ENCODE measurements at regions not wholly inside any gene's neighbourhood (a gene's known extent, or its start where the extent isn't known, plus 50 kb on each side); places are given as distances from the start of the nearest gene placed in this dataset.

DNA sequence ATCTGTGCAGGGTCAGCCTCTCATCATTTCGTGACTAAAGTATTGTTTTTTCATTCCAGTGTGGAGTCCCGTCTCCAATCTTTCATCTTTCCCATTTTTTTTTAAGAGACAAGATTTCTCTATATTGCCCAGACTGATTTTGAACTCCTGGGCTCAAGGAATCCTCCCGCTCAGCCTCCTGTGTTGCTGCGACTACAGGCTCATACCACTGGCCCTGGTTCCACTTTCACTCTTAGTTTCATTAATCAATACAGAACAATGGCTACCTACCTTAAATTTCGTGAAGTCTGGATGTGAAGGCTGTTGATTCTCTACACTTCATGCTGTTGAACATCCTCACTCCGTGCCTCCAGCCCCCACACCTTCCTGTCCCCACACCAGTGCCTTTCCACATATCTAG is 97.7 kb upstream of the GREM2 start:
- POLR2A ChIA-PET, result no interaction called here

DNA sequence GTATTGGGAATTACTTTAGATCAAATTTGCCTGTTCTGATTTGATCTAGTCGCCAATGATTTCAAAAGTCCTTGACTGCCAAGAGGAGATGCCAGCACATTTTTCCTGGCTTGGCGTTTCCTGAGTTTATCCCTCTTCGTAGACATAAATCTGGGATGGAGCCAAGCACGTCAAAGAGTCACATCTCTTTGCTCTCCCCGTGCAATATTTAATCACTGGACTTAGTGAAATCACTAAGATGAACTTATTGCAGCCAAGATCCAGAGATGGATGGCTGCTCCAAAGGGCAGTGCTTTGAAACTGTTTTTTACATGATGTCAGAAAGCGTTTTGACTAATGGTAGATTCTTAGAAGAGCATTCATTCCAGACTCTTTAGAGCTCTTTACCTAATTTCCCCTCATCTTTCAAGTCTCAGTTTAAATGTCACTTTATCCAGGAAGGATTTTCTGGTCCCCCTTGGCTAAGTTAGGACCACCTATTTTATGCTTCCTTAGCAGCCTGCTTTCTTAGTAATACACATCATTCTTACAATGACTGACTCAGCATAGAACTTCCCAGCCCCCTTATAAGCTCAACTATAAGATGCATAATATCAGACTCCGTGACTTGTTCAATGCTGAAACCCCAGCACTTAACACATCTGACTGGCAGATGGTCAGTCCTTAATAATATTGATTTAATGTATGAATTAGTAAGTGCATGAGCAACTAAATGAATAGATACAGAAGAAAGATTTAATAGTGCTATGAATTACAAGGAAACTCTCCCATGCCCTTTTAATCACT is 94.4 kb upstream of the GREM2 start:
- WGBS (ENCODE audit: missing lambda C conversion rate), result 11% methylated on average over 7 of the region's 7 CpGs
- Histone ChIP-seq H3K4me3 (no peak overlapping the region), H3K4me2 (peak overlapping the region; percentile 20; the same call in 2 of the 3 replicates), H3K4me1 (0 out of 3 replicates have a peak, but pooled peaks cover 3% of the 10 kb centered on the region), H3K9me3 (no peaks in the 10 kb centered on the region), H3K27ac (no peak overlapping the region)
- CTCF ChIA-PET, result interaction anchor here (0.6 kb wide), 1 partner anchor 244 kb away, joined by 3 read pairs; no protein-coding TSS in a partner anchor
- ATAC-seq (peak in 1 of 2 experiments; percentile 36; a peak in 2 of 6 replicates), DNase-seq (ENCODE audit: low read depth in 1 of 2, low spot score in 1 of 2) (no peak), FAIRE-seq (no peak)
- no peak for TF ChIP-seq HEYL (CRISPR knock-in tag; IDR thresholded peaks at IDR 0.05)
- 0 out of 5 replicates have a peak, but pooled peaks of 1 of the 2 experiments have one; percentile 12 for TF ChIP-seq EP300 (IDR thresholded peaks at IDR 0.05)
- TF ChIP-seq ESRRA (IDR thresholded peaks at IDR 0.05; ENCODE audit: borderline replicate concordance, low read length), result no peak
- TF ChIP-seq EHMT2 (IDR thresholded peaks at IDR 0.05; ENCODE audit: low read depth), result no peak
- POLR2A ChIA-PET, result no interaction called here

More for the DNA sequence above, 97.7 kb upstream of the GREM2 start:
- Histone ChIP-seq H3K4me1 (0 out of 3 replicates have a peak, but pooled peaks cover 3% of the 10 kb centered on the region), H3K9me3 (no peaks in the 10 kb centered on the region), H3K4me3 (no peak overlapping the region), H3K4me2 (peak overlapping the region; percentile 18; the same call in 1 of the 3 replicates), H3K27ac (no peak overlapping the region)
- FAIRE-seq, result no peak
- WGBS (ENCODE audit: missing lambda C conversion rate), result 32% methylated on average over 6 of the region's 6 CpGs
- TF ChIP-seq NPAS2 (CRISPR knock-in tag; IDR thresholded peaks at IDR 0.05; ENCODE audit: borderline replicate concordance) (no peak), RARB (CRISPR knock-in tag; IDR thresholded peaks at IDR 0.05) (no peak), CBX8 (IDR thresholded peaks at IDR 0.05) (no peak), FOSB (CRISPR knock-in tag; IDR thresholded peaks at IDR 0.05) (no peak), JUN (IDR thresholded peaks at IDR 0.05) (no peak), BHLHE40 (IDR thresholded peaks at IDR 0.05; ENCODE audit: low read depth, low read length) (no peak), HOXB13 (CRISPR knock-in tag; IDR thresholded peaks at IDR 0.05; ENCODE audit: low read depth) (no peak), SMC3 (IDR thresholded peaks at IDR 0.05) (no peak), ZSCAN20 (CRISPR knock-in tag; IDR thresholded peaks at IDR 0.05) (no peak), HOXA7 (CRISPR knock-in tag; IDR thresholded peaks at IDR 0.05) (no peak), POLR2A (IDR thresholded peaks at IDR 0.05; ENCODE audit: low read length) (no peak), ZFP36 (IDR thresholded peaks at IDR 0.05; ENCODE audit: borderline replicate concordance, partially characterized antibody) (no peak), ZNF302 (CRISPR knock-in tag; IDR thresholded peaks at IDR 0.05) (no peak), HEYL (CRISPR knock-in tag; IDR thresholded peaks at IDR 0.05) (no peak), MYC (IDR thresholded peaks at IDR 0.05; ENCODE audit: borderline replicate concordance, low read length) (no peak)
- TF ChIP-seq, protein P1, sequence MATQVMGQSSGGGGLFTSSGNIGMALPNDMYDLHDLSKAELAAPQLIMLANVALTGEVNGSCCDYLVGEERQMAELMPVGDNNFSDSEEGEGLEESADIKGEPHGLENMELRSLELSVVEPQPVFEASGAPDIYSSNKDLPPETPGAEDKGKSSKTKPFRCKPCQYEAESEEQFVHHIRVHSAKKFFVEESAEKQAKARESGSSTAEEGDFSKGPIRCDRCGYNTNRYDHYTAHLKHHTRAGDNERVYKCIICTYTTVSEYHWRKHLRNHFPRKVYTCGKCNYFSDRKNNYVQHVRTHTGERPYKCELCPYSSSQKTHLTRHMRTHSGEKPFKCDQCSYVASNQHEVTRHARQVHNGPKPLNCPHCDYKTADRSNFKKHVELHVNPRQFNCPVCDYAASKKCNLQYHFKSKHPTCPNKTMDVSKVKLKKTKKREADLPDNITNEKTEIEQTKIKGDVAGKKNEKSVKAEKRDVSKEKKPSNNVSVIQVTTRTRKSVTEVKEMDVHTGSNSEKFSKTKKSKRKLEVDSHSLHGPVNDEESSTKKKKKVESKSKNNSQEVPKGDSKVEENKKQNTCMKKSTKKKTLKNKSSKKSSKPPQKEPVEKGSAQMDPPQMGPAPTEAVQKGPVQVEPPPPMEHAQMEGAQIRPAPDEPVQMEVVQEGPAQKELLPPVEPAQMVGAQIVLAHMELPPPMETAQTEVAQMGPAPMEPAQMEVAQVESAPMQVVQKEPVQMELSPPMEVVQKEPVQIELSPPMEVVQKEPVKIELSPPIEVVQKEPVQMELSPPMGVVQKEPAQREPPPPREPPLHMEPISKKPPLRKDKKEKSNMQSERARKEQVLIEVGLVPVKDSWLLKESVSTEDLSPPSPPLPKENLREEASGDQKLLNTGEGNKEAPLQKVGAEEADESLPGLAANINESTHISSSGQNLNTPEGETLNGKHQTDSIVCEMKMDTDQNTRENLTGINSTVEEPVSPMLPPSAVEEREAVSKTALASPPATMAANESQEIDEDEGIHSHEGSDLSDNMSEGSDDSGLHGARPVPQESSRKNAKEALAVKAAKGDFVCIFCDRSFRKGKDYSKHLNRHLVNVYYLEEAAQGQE (IDR thresholded peaks at IDR 0.05), result no peak
- TF ChIP-seq, protein P2, sequence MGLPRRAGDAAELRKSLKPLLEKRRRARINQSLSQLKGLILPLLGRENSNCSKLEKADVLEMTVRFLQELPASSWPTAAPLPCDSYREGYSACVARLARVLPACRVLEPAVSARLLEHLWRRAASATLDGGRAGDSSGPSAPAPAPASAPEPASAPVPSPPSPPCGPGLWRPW (IDR thresholded peaks at IDR 0.05), result no peak
- ATAC-seq, result no peak
- CTCF ChIA-PET, result interaction anchor here (1.4 kb wide), 1 partner anchor 17 kb away, joined by 6 read pairs; no protein-coding TSS in a partner anchor
- DNase-seq (ENCODE audit: low read depth in 1 of 2, low spot score in 1 of 2), result no peak

DNA sequence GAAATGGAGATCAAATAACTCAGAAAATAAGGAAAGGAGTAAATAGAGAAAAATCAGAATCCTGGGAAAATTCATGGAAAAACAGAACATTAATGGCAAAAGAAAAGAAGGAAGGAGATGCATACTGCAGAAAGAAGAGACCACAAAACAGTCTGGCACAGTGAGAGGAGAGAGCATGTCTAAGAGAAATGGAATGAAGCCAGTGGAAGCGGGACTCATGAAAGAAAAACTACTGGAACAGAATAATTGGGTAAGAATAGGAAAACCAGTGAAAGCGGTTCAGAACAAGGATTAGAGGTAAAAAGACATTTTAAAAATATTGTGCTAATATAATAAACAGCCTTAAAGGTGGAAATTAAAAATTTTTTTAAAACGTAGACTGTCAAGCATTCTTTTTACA is 93.6 kb upstream of the GREM2 start:
- no peak for DNase-seq (ENCODE audit: low read depth in 1 of 2, low spot score in 1 of 2)
- FAIRE-seq, result no peak
- H3K4me3 ChIP-seq, result no peak overlapping the region
- POLR2A ChIA-PET, result no interaction called here
- WGBS (ENCODE audit: missing lambda C conversion rate), result 25% methylated on average over 3 of the region's 3 CpGs
- peak overlapping the region; percentile 20; the same call in 1 of the 3 replicates for H3K4me2 ChIP-seq
- H3K9me3 ChIP-seq, result no peaks in the 10 kb centered on the region
- 0 out of 3 replicates have a peak, but pooled peaks cover 3% of the 10 kb centered on the region for H3K4me1 ChIP-seq
- CTCF ChIA-PET, result no interaction called here
- ATAC-seq, result no peak
- TF ChIP-seq JUNB (IDR thresholded peaks at IDR 0.05), result no peak
- no peak overlapping the region for H3K27ac ChIP-seq

Measured in A549 (cell line).